Breast epithelium (tissue), 3 donors: ENCODE measurements at regions not wholly inside any gene's neighbourhood (a gene's known extent, or its start where the extent isn't known, plus 50 kb on each side); places are given as distances from the start of the nearest gene placed in this dataset.

ENCODE experiments used
- CTCF ChIP-seq, 3 donors: fragments of 450-650 bp; IDR thresholded peaks; one replicate each; pipeline ENCODE4 v1.5.1; 2016 to 2017; ENCODE audit warnings: antibody characterized with exemption in 3 of 3, mild to moderate bottlenecking in 3 of 3, moderate library complexity in 3 of 3
- POLR2A ChIP-seq: fragments of 450-650 bp; IDR thresholded peaks from one replicate; pipeline ENCODE4 v1.6.1; 2016; ENCODE audit warnings: antibody characterized with exemption, mild to moderate bottlenecking, moderate library complexity
- POLR2AphosphoS5 ChIP-seq, 3 donors: sonication (generic); formaldehyde crosslinking; IDR thresholded peaks; one replicate each; pipeline ENCODE4 v1.6.1; 2017; ENCODE audit warnings: antibody characterized with exemption in 3 of 3

- no peak for TF ChIP-seq CTCF (IDR thresholded peaks at IDR 0.05)
- no peak for TF ChIP-seq POLR2A
- no peak for TF ChIP-seq POLR2AphosphoS5 (IDR thresholded peaks at IDR 0.05)
Observed at GRCh38 chr2:42872721-42873120, 80.3 kb upstream of the HAAO start.
